BJ (cell line): ENCODE measurements at regions not wholly inside any gene's neighbourhood (a gene's known extent, or its start where the extent isn't known, plus 50 kb on each side); places are given as distances from the start of the nearest gene placed in this dataset.
A peak's percentile ranks its signal among the peaks of the same experiment; 100 is the strongest.

ENCODE experiments used
- CTCF ChIA-PET: fragments of 350-600 bp; formaldehyde crosslinking; extraction: SDS; loops from one replicate; lab custom pipeline; 2021; ENCODE audit warnings: antibody characterized with exemption, inconsistent platforms; lab: Yijun Ruan, JAX
- POLR2A ChIA-PET: fragments of 300-600 bp; sonication (Branson Sonifier 250); formaldehyde crosslinking; extraction: SDS; loops from one replicate; lab custom pipeline; 2021; ENCODE audit warnings: antibody characterized with exemption; lab: Charles Lee
- DNase-seq: peaks from one replicate; pipeline ENCODE4 v3.0.0-alpha.2; 2011; ENCODE audit warnings: low read depth
- H3K27me3 ChIP-seq: 2 replicates; pipeline ENCODE4 v1.6.0; 2011; ENCODE audit warnings: low read length; ENCODE audit not compliant: control insufficient read depth, insufficient read depth
- H3K36me3 ChIP-seq: 2 replicates; pipeline ENCODE4 v1.5.1; 2011; ENCODE audit warnings: low read length; ENCODE audit not compliant: control insufficient read depth, insufficient read depth
- H3K4me3 ChIP-seq: 2 replicates; pipeline ENCODE4 v1.5.1; 2011; ENCODE audit warnings: low read depth, mild to moderate bottlenecking, control low read depth, low read length
- CTCF ChIP-seq: IDR thresholded peaks from 2 replicates; pipeline ENCODE4 v1.5.1; 2011; ENCODE audit warnings: low read depth, mild to moderate bottlenecking, control low read depth, inconsistent platforms, low read length, moderate library complexity; ENCODE audit not compliant: insufficient read depth

- ChIA-PET CTCF (no interaction called here), POLR2A (no interaction called here)
- TF ChIP-seq CTCF: no peak
- Histone ChIP-seq H3K27me3 (no peaks in the 10 kb centered on the region), H3K4me3 (no peak overlapping the region), H3K36me3 (no peaks in the 10 kb centered on the region)
- DNase-seq: no peak
Observed at GRCh38 chr3:99287876-99288275, 350.5 kb upstream of the COL8A1 start.

DNA sequence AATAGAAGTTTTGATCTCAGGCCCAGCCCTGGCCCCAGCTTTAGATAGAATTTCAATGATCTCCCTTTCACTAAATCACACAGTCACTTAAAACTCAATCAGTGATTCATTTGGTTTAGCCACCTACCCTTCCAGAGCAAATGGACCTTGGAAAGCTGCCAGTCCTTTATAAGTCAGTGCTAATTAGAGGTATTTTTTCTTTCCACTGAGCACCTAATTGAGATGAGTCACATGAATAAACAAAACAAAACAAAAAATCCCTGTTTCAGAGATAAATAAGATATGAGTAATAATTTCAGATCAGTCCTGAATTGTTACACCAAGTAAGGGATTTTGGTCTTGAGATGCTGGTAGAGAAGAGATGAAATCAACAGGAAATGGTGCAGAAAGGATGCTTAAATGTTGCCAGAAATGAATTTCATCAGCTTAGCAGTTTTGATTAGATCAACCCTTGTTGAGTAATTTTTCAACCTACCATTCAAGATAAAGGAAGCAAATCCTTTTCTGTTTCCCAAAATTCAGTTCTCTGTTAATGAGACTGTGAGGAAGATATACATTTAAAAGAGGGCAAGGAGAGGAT is 352.0 kb upstream of the COL8A1 start:
- ChIA-PET POLR2A (no interaction called here), CTCF (no interaction called here)

DNA sequence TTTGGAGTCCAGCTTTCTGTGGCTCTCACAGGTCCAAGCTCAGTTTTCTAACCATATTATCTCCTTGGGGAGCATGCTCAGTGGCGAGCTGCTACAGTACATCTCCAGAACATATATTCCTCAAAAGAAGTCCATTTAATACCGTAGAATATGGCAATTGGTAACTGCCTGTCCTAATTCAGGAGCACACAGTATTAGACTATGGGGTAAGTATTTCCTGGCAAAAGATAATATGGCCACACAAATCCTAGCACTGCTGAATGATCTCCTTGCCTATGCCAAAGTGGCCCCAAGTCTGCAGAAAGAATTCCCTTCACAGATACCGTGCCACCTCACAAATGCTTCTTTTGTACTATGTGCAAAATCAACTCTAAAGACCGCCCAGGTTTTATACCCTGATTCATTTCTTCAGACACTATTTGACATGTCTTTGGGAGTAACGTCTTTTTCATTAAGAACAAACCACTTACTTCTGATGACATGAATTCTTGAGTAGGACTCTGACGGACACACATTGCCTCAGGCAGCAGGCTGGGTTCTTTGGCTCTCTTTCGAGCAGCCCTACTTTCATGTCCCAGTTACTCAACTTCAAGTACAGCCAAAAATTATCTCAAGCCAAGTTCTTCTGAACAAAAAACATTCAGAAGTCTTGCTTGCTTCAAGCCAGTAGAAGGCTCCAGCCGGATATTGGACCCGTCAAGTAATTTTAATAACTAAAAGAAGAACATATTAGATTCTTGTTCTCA is 368.3 kb upstream of the DCBLD2 start:
- no peak for DNase-seq
- TF ChIP-seq CTCF: no peak
- H3K27me3 ChIP-seq: no peaks in the 10 kb centered on the region; the same call in none of the 2 replicates
- CTCF ChIA-PET: no interaction called here
- H3K4me3 ChIP-seq: no peak overlapping the region
- H3K36me3 ChIP-seq: no peaks in the 10 kb centered on the region
- POLR2A ChIA-PET: no interaction called here

More for the DNA sequence above, 352.0 kb upstream of the COL8A1 start:
- Histone ChIP-seq H3K36me3 (no peaks in the 10 kb centered on the region), H3K27me3 (no peaks in the 10 kb centered on the region), H3K4me3 (no peak overlapping the region)
- DNase-seq: peak; percentile 4
- TF ChIP-seq CTCF: no peak

DNA sequence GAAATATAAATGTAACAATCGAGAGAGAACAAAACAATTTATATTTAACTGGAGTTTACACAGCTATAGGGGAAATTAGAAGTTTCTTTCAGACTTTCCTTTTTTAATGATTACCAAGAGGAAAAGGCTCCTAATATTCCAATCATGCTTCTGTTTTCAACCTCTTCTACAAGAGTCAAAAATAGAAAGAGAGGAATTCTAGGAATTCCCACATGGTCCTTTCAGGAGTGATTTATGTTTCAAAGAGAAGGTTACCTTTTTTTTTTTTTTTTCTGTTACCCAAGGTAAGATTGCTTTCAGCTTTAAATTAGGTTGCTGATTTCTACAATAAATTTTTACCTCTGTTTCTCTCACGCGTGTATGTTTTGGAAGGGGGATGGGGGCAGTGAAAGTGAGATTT is 355.3 kb upstream of the DCBLD2 start:
- no peak for TF ChIP-seq CTCF
- no peak for DNase-seq
- POLR2A ChIA-PET: no interaction called here
- Histone ChIP-seq H3K36me3 (no peaks in the 10 kb centered on the region), H3K27me3 (no peaks in the 10 kb centered on the region), H3K4me3 (no peak overlapping the region)
- CTCF ChIA-PET: interaction anchor here (0.6 kb wide), 1 partner anchor 56 kb away, joined by 3 read pairs; no protein-coding TSS in a partner anchor

GRCh38 chr3:99253963-99254355 is 352.5 kb upstream of the DCBLD2 start:
- no peak for TF ChIP-seq CTCF
- POLR2A ChIA-PET: no interaction called here
- CTCF ChIA-PET: interaction anchor here (0.6 to 0.8 kb wide), 3 partner anchors 81 to 511 kb away, joined by 3 read pairs; no protein-coding TSS in a partner anchor

More at GRCh38 chr3:99253963-99254355, 352.5 kb upstream of the DCBLD2 start:
- Histone ChIP-seq H3K36me3 (no peaks in the 10 kb centered on the region), H3K27me3 (no peaks in the 10 kb centered on the region), H3K4me3 (no peak overlapping the region)
- no peak for DNase-seq
